ENCODE measurements at regions not wholly inside any gene's neighbourhood (a gene's known extent, or its start where the extent isn't known, plus 50 kb on each side); places are given as distances from the start of the nearest gene placed in this dataset.

GRCh38 chr16:51261919-51262318 is 110.8 kb upstream of the SALL1 start:
- TF ChIP-seq STAT1 (IDR thresholded peaks at IDR 0.05; ENCODE audit: unreplicated experiment), result no peak

GRCh38 chr16:51255349-51255972 is 104.4 kb upstream of the SALL1 start:
- ATAC-seq (no peak), DNase-seq (ENCODE audit: low spot score) (no peak)
- no peak overlapping the region for H3K4me2 ChIP-seq
- H3K27ac ChIP-seq (ENCODE audit: low read depth), result no peak overlapping the region
- no peaks in the 10 kb centered on the region for H3K79me2 ChIP-seq (replicated peaks; ENCODE audit: insufficient read depth)
- no peak overlapping the region for H3K4me3 Mint-ChIP-seq
- peaks cover 57% of the 10 kb centered on the region for H3K9me3 Mint-ChIP-seq
- H3K4me1 ChIP-seq (ENCODE audit: insufficient read depth), result no peaks in the 10 kb centered on the region
- no peaks in the 10 kb centered on the region for H3K36me3 ChIP-seq (ENCODE audit: insufficient read depth)
- no peak overlapping the region for H2AFZ ChIP-seq
- no peak overlapping the region for H3K4me3 ChIP-seq
- H3K27me3 Mint-ChIP-seq (ENCODE audit: insufficient read depth, low read depth, poor library complexity), result peaks cover 3% of the 10 kb centered on the region
- peaks cover 49% of the 10 kb centered on the region for H3K36me3 Mint-ChIP-seq (ENCODE audit: low read depth)
- H3K4me1 Mint-ChIP-seq, result peaks cover 7% of the 10 kb centered on the region
- no peaks in the 10 kb centered on the region for H3F3A ChIP-seq (replicated peaks; ENCODE audit: low read depth)
- peaks cover 8% of the 10 kb centered on the region; the same call in 1 of the 2 replicates for H3K9me2 ChIP-seq (ENCODE audit: insufficient read depth)
- H3K27ac Mint-ChIP-seq, result no peak overlapping the region
- no peaks in the 10 kb centered on the region for H4K20me1 ChIP-seq (replicated peaks; ENCODE audit: insufficient read depth)
- no peaks in the 10 kb centered on the region for H3K27me3 ChIP-seq (ENCODE audit: insufficient read depth)
- TF ChIP-seq REST (IDR thresholded peaks at IDR 0.05; ENCODE audit: unreplicated experiment) (no peak), NANOG (IDR thresholded peaks at IDR 0.05; ENCODE audit: borderline replicate concordance) (no peak), ZNF462 (CRISPR knock-in tag; IDR thresholded peaks at IDR 0.05) (no peak), CREB1 (CRISPR knock-in tag; IDR thresholded peaks at IDR 0.05; ENCODE audit: low read depth) (no peak), STAT1 (IDR thresholded peaks at IDR 0.05; ENCODE audit: unreplicated experiment) (no peak), ZNF114 (CRISPR knock-in tag; IDR thresholded peaks at IDR 0.05) (no peak), EZH2 (IDR thresholded peaks at IDR 0.05; ENCODE audit: low read depth, unreplicated experiment) (no peak), POLR2AphosphoS5 (IDR thresholded peaks at IDR 0.05; ENCODE audit: low read depth) (no peak), EZH2phosphoT487 (IDR thresholded peaks at IDR 0.05; ENCODE audit: unreplicated experiment) (no peak), CTCF (conservative IDR thresholded peaks at IDR 0.05; ENCODE audit: low read depth in 2 of 2) (no peak)

More at GRCh38 chr16:51261919-51262318, 110.8 kb upstream of the SALL1 start:
- no peak overlapping the region for H3K4me2 ChIP-seq
- H3K36me3 ChIP-seq (ENCODE audit: insufficient read depth), result no peaks in the 10 kb centered on the region
- H3F3A ChIP-seq (replicated peaks; ENCODE audit: low read depth), result no peaks in the 10 kb centered on the region
- H4K20me1 ChIP-seq (replicated peaks; ENCODE audit: insufficient read depth), result no peaks in the 10 kb centered on the region
- DNase-seq (ENCODE audit: low spot score) (no peak), ATAC-seq (no peak)
- peaks cover 15% of the 10 kb centered on the region for H3K36me3 Mint-ChIP-seq (ENCODE audit: low read depth)
- no peaks in the 10 kb centered on the region for H3K79me2 ChIP-seq (replicated peaks; ENCODE audit: insufficient read depth)
- no peak overlapping the region for H3K27ac Mint-ChIP-seq
- peaks cover 3% of the 10 kb centered on the region; the same call in 1 of the 2 replicates for H3K4me1 ChIP-seq (ENCODE audit: insufficient read depth)
- peaks cover 3% of the 10 kb centered on the region for H3K27me3 Mint-ChIP-seq (ENCODE audit: insufficient read depth, low read depth, poor library complexity)
- H3K9me3 Mint-ChIP-seq, result peaks cover 13% of the 10 kb centered on the region
- H3K9me2 ChIP-seq (ENCODE audit: insufficient read depth), result peaks cover 22% of the 10 kb centered on the region
- no peaks in the 10 kb centered on the region for H3K27me3 ChIP-seq (ENCODE audit: insufficient read depth)
- no peak overlapping the region for H3K4me3 Mint-ChIP-seq
- H2AFZ ChIP-seq, result no peak overlapping the region
- no peak overlapping the region for H3K4me3 ChIP-seq
- H3K27ac ChIP-seq (ENCODE audit: low read depth), result no peak overlapping the region
- peaks cover 7% of the 10 kb centered on the region for H3K4me1 Mint-ChIP-seq
